Activated T-cell treated with anti-CD3 and anti-CD28 coated beads for 48 hours (primary cell): ENCODE measurements at regions not wholly inside any gene's neighbourhood (a gene's known extent, or its start where the extent isn't known, plus 50 kb on each side); places are given as distances from the start of the nearest gene placed in this dataset.
"Not testable (repeated sequence)": the region's sequence is repeated elsewhere in the genome, so short reads cannot be mapped to it uniquely, and the experiment has no call there.

Experiments used
- DNase-seq: peaks from one replicate; pipeline ENCODE4 v3.0.0-alpha.2; 2020; ENCODE audit warnings: low read depth

- no peak for DNase-seq
Measured at GRCh38 chr6:155587817-155588216, 132.2 kb upstream of the NOX3 start.

GRCh38 chr6:155586090-155586489 is 130.5 kb upstream of the NOX3 start:
- no peak for DNase-seq

GRCh38 chr6:155584006-155584405 is 128.4 kb upstream of the NOX3 start:
- no peak for DNase-seq

- DNase-seq, result no peak
Measured at GRCh38 chr6:155582016-155582991, 126.7 kb upstream of the NOX3 start.

GRCh38 chr6:155580904-155581303 is 125.3 kb upstream of the NOX3 start:
- DNase-seq, result no peak

- DNase-seq, result no peak
Measured at GRCh38 chr6:155578251-155578650, 122.6 kb upstream of the NOX3 start.

- no peak for DNase-seq
Measured at GRCh38 chr6:155561966-155562364, 106.3 kb upstream of the NOX3 start.

GRCh38 chr6:155561257-155561965 is 105.8 kb upstream of the NOX3 start:
- DNase-seq, result no peak

- DNase-seq, result no peak
Measured at GRCh38 chr6:155549928-155550327, 94.3 kb upstream of the NOX3 start.

GRCh38 chr6:155549028-155549798 is 93.6 kb upstream of the NOX3 start:
- no peak for DNase-seq

- no peak for DNase-seq
Measured at GRCh38 chr6:155548576-155548975, 92.9 kb upstream of the NOX3 start.

- DNase-seq, result no peak
Measured at GRCh38 chr6:155544677-155545076, 89.0 kb upstream of the NOX3 start.

- DNase-seq, result no peak
Measured at GRCh38 chr6:155543166-155543847, 87.7 kb upstream of the NOX3 start.

- DNase-seq, result no peak
Measured at GRCh38 chr6:155542036-155542435, 86.4 kb upstream of the NOX3 start.

GRCh38 chr6:155538708-155539390 is 83.2 kb upstream of the NOX3 start:
- DNase-seq, result no peak

GRCh38 chr6:155534678-155535077 is 79.0 kb upstream of the NOX3 start:
- DNase-seq, result no peak

- DNase-seq, result no peak
Measured at GRCh38 chr6:155530219-155530834, 74.7 kb upstream of the NOX3 start.

GRCh38 chr6:155529814-155530213 is 74.2 kb upstream of the NOX3 start:
- not testable (repeated sequence) for DNase-seq

GRCh38 chr6:155528982-155529453 is 73.4 kb upstream of the NOX3 start:
- DNase-seq, result no peak

GRCh38 chr6:155528335-155528734 is 72.7 kb upstream of the NOX3 start:
- DNase-seq, result no peak

- no peak for DNase-seq
Measured at GRCh38 chr6:155527443-155527842, 71.8 kb upstream of the NOX3 start.
